ENCODE measurements at regions not wholly inside any gene's neighbourhood (a gene's known extent, or its start where the extent isn't known, plus 50 kb on each side); places are given as distances from the start of the nearest gene placed in this dataset.

DNA sequence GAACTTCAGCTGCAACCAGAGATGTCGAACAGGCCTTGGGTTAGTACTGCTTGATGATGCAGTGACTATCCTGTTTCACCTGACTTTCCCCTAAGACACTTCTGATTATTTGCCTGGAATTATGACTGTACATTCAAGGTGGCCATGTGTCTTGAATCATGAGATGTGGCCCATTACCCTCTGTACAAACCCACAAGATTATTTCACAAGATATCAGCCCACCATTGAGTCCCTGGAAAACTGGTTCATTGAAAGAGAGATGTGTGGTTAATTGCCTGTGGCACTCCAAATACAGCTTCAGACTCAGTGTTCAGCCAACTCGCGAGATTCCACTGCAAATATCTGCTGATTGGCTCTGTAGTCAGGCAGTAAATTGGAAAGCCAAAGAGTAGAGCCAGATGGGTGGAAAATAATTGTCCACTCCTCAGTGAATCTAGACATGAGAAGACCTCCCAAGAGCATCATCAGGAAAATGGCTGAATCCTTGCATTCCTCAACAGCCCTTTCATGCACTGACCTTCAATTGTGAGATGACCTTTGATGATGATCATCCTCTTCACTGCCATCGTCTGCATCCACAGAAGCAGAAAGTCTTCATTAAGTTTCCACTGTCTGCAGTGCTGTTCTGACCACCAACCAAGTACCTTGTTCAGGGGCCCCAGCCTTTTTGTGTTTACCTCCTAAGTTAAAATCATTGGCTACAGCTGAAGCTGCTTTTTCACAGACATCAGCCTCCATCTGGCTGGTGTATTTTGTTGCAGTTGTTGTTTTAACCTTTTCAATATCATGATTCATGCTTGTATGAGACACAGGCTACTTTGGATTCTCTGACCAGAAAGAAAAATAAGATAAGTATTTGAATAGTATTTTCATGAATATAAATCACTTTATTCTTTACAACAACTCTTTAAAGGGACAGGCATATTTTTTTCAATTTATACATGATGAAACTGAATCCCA lies 75.2 kb downstream of the ESM1 start:
- no peak for TF ChIP-seq POLR2A (IDR thresholded peaks at IDR 0.05)
- TF ChIP-seq CTCF (IDR thresholded peaks at IDR 0.05), result no peak

Measured in lower leg skin (tissue), 3 donors.